OCI-LY7 (cell line): ENCODE measurements at regions not wholly inside any gene's neighbourhood (a gene's known extent, or its start where the extent isn't known, plus 50 kb on each side); places are given as distances from the start of the nearest gene placed in this dataset.

Experiments used
- BruUV-seq: library from RNA; stranded (reverse); fragments of 400-500 nt; replicated peaks from 2 replicates; lab custom pipeline; 2021; lab: Mats Ljungman, UMichigan
- CTCF ChIA-PET: fragments of 300-600 bp; sonication (Branson Sonifier 250); formaldehyde crosslinking; loops from one replicate; lab custom pipeline; 2022; ENCODE audit warnings: antibody characterized with exemption; ENCODE audit not compliant: unreplicated experiment; lab: Charles Lee
- POLR2A ChIA-PET: fragments of 300-600 bp; sonication (Branson Sonifier 250); formaldehyde crosslinking; loops from one replicate; lab custom pipeline; 2022; ENCODE audit warnings: antibody characterized with exemption; lab: Charles Lee
- DNase-seq: peaks from one replicate; pipeline ENCODE4 v3.0.0-alpha.2; 2015; ENCODE audit warnings: low spot score
- H2AFZ ChIP-seq: fragments of 200-600 bp; sonication (generic), shearing (Covaris generic); 2 replicates; pipeline ENCODE4 v1.6.1; 2014; ENCODE audit warnings: mild to moderate bottlenecking, antibody characterized with exemption, low read length, moderate library complexity
- H3K27ac ChIP-seq: fragments of 200-600 bp; sonication (generic); 2 replicates; pipeline ENCODE4 v1.5.1; 2014; ENCODE audit warnings: mixed run types, low read depth, mild to moderate bottlenecking, moderate library complexity, low read length, inconsistent platforms; ENCODE audit not compliant: poor library complexity, severe bottlenecking
- H3K36me3 ChIP-seq: fragments of 200-600 bp; sonication (generic); 2 replicates; pipeline ENCODE4 v1.6.1; 2014; ENCODE audit warnings: mild to moderate bottlenecking, antibody characterized with exemption, low read length, moderate library complexity, mixed read lengths; ENCODE audit not compliant: insufficient read depth
- H3K4me1 ChIP-seq: fragments of 200-600 bp; sonication (generic); 2 replicates; pipeline ENCODE4 v1.5.1; 2014; ENCODE audit warnings: mild to moderate bottlenecking, low read length; ENCODE audit not compliant: insufficient read depth, poor library complexity, severe bottlenecking
- H3K4me2 ChIP-seq: fragments of 200-600 bp; sonication (generic); 2 replicates; pipeline ENCODE4 v1.6.1; 2014; ENCODE audit warnings: mild to moderate bottlenecking, low read length
- H3K4me3 ChIP-seq: fragments of 200-600 bp; sonication (generic); 2 replicates; pipeline ENCODE4 v1.5.1; 2014; ENCODE audit warnings: mild to moderate bottlenecking, low read depth, low read length; ENCODE audit not compliant: poor library complexity, severe bottlenecking
- H3K79me2 ChIP-seq: fragments of 200-600 bp; sonication (generic); 2 replicates; pipeline ENCODE4 v1.6.1; 2016; ENCODE audit warnings: low read depth, mild to moderate bottlenecking, low read length, moderate library complexity, mixed read lengths; ENCODE audit not compliant: insufficient read depth
- H3K9me2 ChIP-seq: fragments of 200-600 bp; sonication (generic); 2 replicates; pipeline ENCODE4 v1.6.1; 2016; ENCODE audit warnings: mild to moderate bottlenecking, low read length, mixed read lengths; ENCODE audit not compliant: insufficient read depth
- H3K9me3 ChIP-seq: fragments of 200-600 bp; sonication (generic); 2 replicates; pipeline ENCODE4 v1.6.1; 2014; ENCODE audit warnings: mild to moderate bottlenecking, mixed run types, low read length, mixed read lengths
- H4K20me1 ChIP-seq: fragments of 200-600 bp; sonication (generic); 2 replicates; pipeline ENCODE4 v1.6.1; 2014; ENCODE audit warnings: mild to moderate bottlenecking, antibody characterized with exemption, low read length, moderate library complexity, mixed read lengths; ENCODE audit not compliant: insufficient read depth
- CTCF ChIP-seq: fragments of 200-600 bp; sonication (generic); conservative IDR thresholded peaks from 2 replicates; pipeline ENCODE4 v1.5.1; 2014; ENCODE audit warnings: mild to moderate bottlenecking, antibody characterized with exemption, low read length, moderate library complexity, mixed read lengths
- EZH2phosphoT487 ChIP-seq: fragments of 200-600 bp; sonication (generic); IDR thresholded peaks from 2 replicates; pipeline ENCODE4 v1.6.1; 2018; ENCODE audit warnings: low read depth, borderline replicate concordance, mild to moderate bottlenecking, mixed run types, antibody characterized with exemption, low read length, moderate library complexity, mixed read lengths
- intact Hi-C: fragments of 100-400 bp; cut with micrococcal nuclease; formaldehyde crosslinking; loops from one replicate; pipeline ENCODE4 v1.10.0; 2022; ENCODE audit not compliant: unreplicated experiment

- ChIA-PET POLR2A (interaction anchor here (0.5 kb wide), 1 partner anchor 796 kb away, joined by 3 read pairs; no protein-coding TSS in a partner anchor), CTCF (no interaction called here)
- H3K4me1 ChIP-seq, result no peaks in the 10 kb centered on the region
- H2AFZ ChIP-seq, result no peak overlapping the region
- H4K20me1 ChIP-seq, result no peaks in the 10 kb centered on the region
- intact Hi-C loops, result no loop called here
- H3K79me2 ChIP-seq, result no peaks in the 10 kb centered on the region
- no peaks in the 10 kb centered on the region for H3K9me3 ChIP-seq
- TF ChIP-seq CTCF, result no peak
- TF ChIP-seq EZH2phosphoT487, result no peak
- no peak overlapping the region for H3K4me2 ChIP-seq
- no peaks in the 10 kb centered on the region for H3K36me3 ChIP-seq
- no peaks in the 10 kb centered on the region for H3K9me2 ChIP-seq
- DNase-seq, result no peak
- no peak overlapping the region for H3K27ac ChIP-seq
- no peak overlapping the region for H3K4me3 ChIP-seq
- BruUV-seq, result no TSS peak
These were observed 167.8 kb upstream of the MPPED2 start for GRCh38 chr11:30753994-30754393.

GRCh38 chr11:30753504-30753903 is 167.4 kb upstream of the MPPED2 start:
- no peak for DNase-seq
- H3K4me1 ChIP-seq, result no peaks in the 10 kb centered on the region
- H4K20me1 ChIP-seq, result no peaks in the 10 kb centered on the region
- no TSS peak for BruUV-seq
- no peak overlapping the region for H3K27ac ChIP-seq
- no peaks in the 10 kb centered on the region for H3K79me2 ChIP-seq
- H3K36me3 ChIP-seq, result no peaks in the 10 kb centered on the region
- H3K4me2 ChIP-seq, result no peak overlapping the region
- POLR2A ChIA-PET, result interaction anchor here (0.5 to 0.6 kb wide), 2 partner anchors 111 to 796 kb away, joined by 3 read pairs; no protein-coding TSS in a partner anchor
- no peaks in the 10 kb centered on the region for H3K9me2 ChIP-seq
- no peak overlapping the region for H2AFZ ChIP-seq
- H3K4me3 ChIP-seq, result no peak overlapping the region
- TF ChIP-seq CTCF, result no peak
- no peak for TF ChIP-seq EZH2phosphoT487
- intact Hi-C loops, result no loop called here
- no peaks in the 10 kb centered on the region for H3K9me3 ChIP-seq
- CTCF ChIA-PET, result no interaction called here

- Histone ChIP-seq H3K36me3 (no peaks in the 10 kb centered on the region), H3K27ac (no peak overlapping the region), H4K20me1 (no peaks in the 10 kb centered on the region), H2AFZ (no peak overlapping the region), H3K4me2 (no peak overlapping the region), H3K79me2 (no peaks in the 10 kb centered on the region), H3K4me1 (no peaks in the 10 kb centered on the region), H3K4me3 (no peak overlapping the region), H3K9me2 (no peaks in the 10 kb centered on the region), H3K9me3 (no peaks in the 10 kb centered on the region)
- ChIA-PET CTCF (no interaction called here), POLR2A (no interaction called here)
- no TSS peak for BruUV-seq
- TF ChIP-seq EZH2phosphoT487 (no peak), CTCF (no peak)
- DNase-seq, result no peak
- intact Hi-C loops, result no loop called here
These were observed 163.1 kb upstream of the MPPED2 start for GRCh38 chr11:30749268-30749667.
